EL (cell line): ENCODE measurements at regions not wholly inside any gene's neighbourhood (a gene's known extent, or its start where the extent isn't known, plus 50 kb on each side); places are given as distances from the start of the nearest gene placed in this dataset.
"Not testable (repeated sequence)": the region's sequence is repeated elsewhere in the genome, so short reads cannot be mapped to it uniquely, and the experiment has no call there.

Source experiments
- DNase-seq: peaks from one replicate; pipeline ENCODE4 v3.0.0-alpha.2; 2016

- no peak for DNase-seq
Measured at GRCh38 chr4:22573198-22573597, 57.3 kb upstream of the ADGRA3 start.

- DNase-seq, result no peak
Measured at GRCh38 chr4:22573641-22574040, 57.8 kb upstream of the ADGRA3 start.

DNA sequence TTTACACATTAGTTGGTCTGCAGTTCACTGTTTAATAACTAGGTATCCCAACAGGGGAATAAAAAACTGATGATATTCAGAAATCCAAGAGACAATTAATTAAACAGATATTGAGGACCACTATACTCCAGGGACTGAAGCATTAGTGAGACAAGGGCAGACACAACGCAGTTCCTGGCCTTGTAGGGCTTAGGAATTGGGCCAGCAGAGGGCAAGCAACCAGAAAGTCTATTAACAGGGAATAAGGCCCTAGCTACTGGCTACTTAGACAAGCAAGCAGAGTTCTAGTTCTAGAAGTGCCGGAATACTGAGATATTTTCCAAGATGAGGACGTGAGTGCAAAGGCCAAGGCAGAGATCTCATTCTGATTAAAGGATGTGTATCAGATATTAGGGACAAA is 58.6 kb upstream of the ADGRA3 start:
- DNase-seq, result no peak

- no peak for DNase-seq
Measured at GRCh38 chr4:22574880-22575279, 59.0 kb upstream of the ADGRA3 start.

DNA sequence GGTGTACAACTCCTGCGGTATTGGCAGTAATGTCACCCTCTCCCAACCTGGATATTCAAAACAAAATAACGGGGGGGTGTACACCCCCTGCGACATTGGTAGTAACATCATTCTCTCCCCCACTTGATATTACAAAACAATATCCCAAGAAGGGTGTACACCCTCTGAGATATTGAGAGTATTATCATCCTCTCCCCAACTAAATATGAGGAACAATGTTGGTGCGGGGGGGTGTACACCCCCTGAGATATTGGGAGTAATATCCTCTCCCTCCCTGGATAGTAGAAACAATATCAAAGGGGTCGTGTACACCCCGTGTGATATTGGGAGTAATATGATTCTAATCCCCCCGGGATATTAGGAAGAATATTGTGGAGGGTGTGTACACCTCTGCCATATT is 71.4 kb upstream of the ADGRA3 start:
- no peak for DNase-seq

- no peak for DNase-seq
Measured at GRCh38 chr4:22593933-22594332, 78.1 kb upstream of the ADGRA3 start.

GRCh38 chr4:22595684-22596083 is 79.8 kb upstream of the ADGRA3 start:
- no peak for DNase-seq

DNA sequence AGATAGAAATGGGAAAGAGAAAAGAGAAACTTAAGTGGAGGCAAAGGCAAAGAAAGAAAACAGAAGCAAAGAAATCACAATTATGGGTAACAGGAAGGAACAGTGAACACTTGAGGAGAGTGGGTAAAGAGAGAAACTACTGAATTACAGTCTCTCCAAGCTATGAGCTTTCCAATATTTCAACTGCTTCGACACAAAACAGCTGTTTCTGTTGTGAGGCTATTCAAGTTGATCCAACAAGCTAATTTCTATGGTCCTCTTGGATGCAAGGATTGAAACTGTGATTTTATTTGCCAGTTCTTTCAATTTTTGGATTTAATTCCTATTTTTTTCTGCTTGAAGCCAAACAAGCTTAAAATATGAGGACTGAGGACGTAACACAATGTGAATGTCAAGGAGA is 80.5 kb upstream of the ADGRA3 start:
- no peak for DNase-seq

- no peak for DNase-seq
Measured at GRCh38 chr4:22597471-22597870, 81.6 kb upstream of the ADGRA3 start.

GRCh38 chr4:22598113-22599047 is 82.5 kb upstream of the ADGRA3 start:
- not testable (repeated sequence) for DNase-seq

DNA sequence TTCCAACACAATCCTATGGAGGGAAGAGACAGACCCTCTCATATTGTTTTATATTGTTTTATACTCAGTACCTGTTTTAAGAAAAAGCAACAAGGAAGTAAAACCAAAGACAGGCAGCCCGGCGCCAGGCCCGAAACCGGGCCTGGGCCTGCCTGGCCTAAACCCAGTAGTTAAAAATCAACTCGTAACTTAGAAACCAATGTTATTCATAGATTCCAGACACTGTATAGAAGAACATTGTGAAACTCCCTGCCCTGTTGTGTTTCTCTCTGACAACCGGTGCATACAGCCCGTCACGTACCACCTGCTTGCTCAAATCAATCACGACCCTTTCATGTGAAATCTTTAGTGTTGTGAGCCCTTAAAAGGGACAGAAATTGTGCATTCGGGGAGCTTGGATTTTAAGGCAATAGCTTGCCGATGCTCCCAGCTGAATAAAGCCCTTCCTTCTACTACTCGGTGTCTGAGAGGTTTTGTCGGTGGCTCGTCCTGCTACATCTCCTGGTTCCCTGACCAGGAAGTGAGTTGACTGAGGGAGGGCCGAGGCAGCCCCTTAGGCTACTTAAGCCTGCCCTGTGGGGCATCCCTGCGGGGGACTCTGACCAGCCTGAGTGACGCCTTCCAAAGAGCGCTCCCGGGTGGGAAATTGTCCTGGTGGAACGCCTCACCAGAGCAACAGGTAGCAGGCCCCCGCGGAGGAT is 83.5 kb upstream of the ADGRA3 start:
- not testable (repeated sequence) for DNase-seq

DNA sequence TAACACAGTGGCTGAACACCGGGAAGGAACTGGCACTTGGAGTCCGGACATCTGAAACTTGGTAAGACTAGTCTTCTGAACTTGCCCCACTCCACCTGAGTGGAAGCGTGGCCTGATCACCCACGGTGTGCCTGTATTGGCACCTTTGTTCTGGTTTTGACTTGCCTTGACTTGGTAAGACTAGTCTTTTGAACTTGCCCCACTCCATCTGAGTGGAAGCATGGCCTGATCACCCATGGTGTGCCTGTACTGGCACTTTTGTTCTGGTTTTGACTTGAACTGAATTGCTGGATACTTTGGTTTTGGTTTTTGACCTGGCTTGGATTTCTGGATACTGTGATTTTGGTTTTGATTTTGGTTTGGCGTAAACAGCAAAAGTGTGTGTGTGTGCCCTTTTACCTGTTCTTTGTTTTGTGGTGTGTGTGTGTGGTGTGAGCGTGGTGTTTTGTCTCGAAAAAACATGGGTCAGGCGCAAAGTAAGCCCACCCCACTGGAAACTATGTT is 84.1 kb upstream of the ADGRA3 start:
- not testable (repeated sequence) for DNase-seq

GRCh38 chr4:22601638-22602037 is 85.8 kb upstream of the ADGRA3 start:
- DNase-seq, result not testable (repeated sequence)

- DNase-seq, result peak; percentile 44
Measured at GRCh38 chr4:22607382-22607781, 85.4 kb upstream of the GBA3 start.

DNA sequence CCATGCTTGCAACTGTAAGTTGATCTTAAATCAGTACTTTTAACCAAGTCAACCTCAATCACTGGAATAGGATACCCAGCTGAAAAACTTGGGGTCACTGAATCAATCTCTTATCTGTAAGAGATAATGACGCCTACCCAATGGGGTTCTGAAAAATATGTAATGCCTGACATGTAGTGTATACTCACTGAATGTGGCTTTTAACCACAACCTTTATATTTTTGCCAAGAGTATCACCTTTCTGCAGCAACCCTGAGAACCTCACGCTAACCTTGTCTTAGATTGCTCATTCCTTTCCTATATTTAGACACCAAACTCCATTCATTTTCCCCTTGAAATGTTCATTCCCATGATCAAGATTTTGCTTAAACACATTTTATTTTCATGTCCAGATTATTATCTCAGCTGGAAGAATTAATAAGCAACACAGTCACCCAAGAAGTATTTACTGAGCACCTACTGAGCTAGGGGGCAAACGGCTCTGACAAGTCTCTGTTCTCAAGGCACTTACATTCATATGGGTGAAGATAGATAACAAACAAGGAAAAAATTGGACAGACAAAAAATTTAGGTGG is 82.7 kb upstream of the GBA3 start:
- DNase-seq, result not testable (repeated sequence)

- no peak for DNase-seq
Measured at GRCh38 chr4:22614114-22614513, 78.6 kb upstream of the GBA3 start.

DNA sequence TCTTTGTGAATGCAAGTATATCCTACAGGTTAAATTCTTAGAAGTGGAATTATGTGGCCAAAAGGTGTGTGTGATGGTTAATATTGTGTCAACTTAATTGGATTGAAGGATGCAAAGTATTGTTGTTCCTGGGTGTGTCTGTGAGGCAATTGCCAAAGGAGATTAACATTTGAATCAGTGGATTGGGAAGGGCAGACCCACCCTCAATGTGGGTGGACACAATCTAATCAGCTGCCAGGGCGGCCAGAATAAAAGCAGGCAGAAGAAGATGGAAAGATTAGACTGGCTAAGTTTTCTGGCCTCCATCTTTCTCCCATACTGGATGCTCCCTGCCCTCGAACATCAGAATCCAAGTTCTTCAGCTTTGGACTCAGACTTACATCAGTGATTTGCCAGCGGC is 76.2 kb upstream of the GBA3 start:
- DNase-seq, result no peak

- not testable (repeated sequence) for DNase-seq
Measured at GRCh38 chr4:22620144-22620543, 72.6 kb upstream of the GBA3 start.

GRCh38 chr4:22621970-22622369 is 70.8 kb upstream of the GBA3 start:
- DNase-seq, result not testable (repeated sequence)

DNA sequence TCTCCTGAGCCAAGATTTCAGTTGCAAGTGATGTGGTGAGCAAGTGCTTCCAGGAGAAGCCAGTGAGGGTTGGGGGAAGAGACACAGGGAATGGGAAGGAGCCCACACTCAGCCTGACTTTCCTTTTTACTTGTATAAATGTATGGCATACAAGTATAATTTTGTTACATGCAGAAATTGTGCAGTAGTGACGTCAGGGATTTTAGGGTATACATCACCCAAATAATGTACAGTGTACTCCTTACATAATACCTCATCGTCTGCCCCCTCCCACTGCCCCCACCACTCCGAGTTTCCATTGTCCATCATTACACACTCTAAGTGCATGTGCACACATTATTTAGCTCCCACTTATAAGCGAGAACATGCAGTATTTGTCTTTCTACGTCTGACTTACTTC is 68.7 kb upstream of the GBA3 start:
- not testable (repeated sequence) for DNase-seq

- peak; percentile 5 for DNase-seq
Measured at GRCh38 chr4:22625311-22625710, 67.4 kb upstream of the GBA3 start.

GRCh38 chr4:22627851-22628250 is 64.9 kb upstream of the GBA3 start:
- not testable (repeated sequence) for DNase-seq

DNA sequence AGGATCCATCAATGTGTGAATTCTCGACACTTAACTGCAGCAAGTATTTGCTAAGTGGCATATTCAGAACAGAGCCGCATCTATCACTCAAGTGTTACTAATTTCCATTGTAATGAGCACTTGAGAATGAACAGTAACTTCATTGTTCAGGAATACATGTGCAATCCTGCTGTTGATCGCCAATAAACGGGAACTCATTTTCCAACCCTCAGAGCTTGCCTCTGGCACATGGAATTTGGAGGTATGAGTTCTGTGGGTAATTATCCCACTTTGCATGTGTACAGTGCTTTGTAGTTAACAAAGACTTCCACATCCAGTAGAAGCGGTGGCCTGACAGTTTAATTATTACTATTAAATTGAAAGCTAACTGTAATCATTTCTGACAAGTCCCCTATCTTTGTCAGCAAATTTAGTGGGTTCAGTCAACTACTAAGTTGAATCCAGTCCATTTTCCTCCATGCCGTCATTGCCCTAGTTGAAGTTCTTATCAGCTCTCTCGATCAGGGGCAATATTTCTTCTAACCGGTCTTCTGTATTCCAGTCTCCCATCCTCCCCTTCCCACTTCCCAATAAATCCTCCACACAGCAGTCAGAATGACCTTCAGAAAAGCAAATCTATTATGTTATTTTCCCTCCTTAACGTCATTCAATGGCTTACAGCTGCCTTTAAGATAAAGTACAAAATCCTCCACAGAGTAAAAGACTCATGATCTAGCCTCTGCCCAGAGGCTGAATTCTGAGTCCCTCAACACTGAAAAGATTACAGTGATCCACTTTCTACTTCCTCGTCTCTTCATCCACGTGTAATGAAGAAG is 62.4 kb upstream of the GBA3 start:
- DNase-seq, result not testable (repeated sequence)
